ENCODE measurements at regions not wholly inside any gene's neighbourhood (a gene's known extent, or its start where the extent isn't known, plus 50 kb on each side); places are given as distances from the start of the nearest gene placed in this dataset.

DNA sequence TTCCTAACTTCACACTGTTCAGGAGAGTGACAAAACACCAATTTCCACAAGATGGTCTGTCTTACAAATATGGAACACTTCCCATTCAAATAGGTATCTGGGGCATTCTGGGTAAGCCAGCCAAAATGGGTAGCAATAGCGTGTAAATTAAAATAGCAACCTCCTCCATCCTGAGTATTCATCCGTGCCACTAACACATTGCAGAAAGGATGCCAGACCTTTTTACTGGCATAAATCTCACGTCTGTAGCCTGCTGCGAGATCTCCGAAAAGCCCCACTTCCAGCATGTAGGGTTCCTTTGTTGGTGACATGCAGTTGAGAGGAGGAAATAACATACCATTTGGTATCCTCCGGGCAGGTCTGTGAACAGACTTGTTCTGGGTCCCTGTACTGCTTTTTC lies 52.7 kb upstream of the RAI2 start (continued):
- TF ChIP-seq, protein P1, sequence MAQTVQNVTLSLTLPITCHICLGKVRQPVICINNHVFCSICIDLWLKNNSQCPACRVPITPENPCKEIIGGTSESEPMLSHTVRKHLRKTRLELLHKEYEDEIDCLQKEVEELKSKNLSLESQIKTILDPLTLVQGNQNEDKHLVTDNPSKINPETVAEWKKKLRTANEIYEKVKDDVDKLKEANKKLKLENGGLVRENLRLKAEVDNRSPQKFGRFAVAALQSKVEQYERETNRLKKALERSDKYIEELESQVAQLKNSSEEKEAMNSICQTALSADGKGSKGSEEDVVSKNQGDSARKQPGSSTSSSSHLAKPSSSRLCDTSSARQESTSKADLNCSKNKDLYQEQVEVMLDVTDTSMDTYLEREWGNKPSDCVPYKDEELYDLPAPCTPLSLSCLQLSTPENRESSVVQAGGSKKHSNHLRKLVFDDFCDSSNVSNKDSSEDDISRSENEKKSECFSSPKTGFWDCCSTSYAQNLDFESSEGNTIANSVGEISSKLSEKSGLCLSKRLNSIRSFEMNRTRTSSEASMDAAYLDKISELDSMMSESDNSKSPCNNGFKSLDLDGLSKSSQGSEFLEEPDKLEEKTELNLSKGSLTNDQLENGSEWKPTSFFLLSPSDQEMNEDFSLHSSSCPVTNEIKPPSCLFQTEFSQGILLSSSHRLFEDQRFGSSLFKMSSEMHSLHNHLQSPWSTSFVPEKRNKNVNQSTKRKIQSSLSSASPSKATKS (CRISPR knock-in tag; IDR thresholded peaks at IDR 0.05), result no peak

All from K562 (cell line).